ENCODE measurements at regions not wholly inside any gene's neighbourhood (a gene's known extent, or its start where the extent isn't known, plus 50 kb on each side); places are given as distances from the start of the nearest gene placed in this dataset.
"Not testable (repeated sequence)": the region's sequence is repeated elsewhere in the genome, so short reads cannot be mapped to it uniquely, and the experiment has no call there.

GRCh38 chr1:82799261-82799660 is 998.5 kb downstream of the ADGRL2 start:
- DNase-seq: no peak

DNA sequence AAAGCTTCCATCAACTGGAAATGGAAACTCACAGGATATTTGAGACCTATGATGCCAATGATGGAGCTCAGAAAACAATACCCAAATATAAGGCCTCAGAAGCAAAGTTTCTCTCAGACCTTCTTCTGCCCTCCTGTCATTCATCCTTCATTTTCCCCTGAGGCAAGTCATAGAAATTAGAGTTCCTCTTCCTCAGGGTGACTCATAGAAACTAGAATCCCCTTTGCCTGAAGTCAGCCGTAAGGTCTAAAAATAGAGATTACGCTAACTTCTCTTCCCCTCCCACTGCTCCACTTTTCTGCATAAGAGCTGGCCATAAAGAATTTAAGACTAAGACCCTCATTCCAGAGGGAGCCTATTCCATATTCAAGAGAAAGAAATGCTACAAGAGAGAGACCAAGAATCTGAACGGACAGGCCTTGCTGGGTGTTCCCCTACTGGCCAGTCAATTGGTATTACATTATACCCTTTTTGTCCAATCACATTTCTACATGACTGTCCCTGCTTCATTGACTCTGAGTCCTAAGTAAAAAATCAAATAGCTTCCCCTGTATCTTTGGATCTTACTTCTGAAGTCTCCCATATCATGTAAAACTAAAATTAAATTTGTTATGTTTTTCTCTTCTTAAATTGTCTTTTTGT is 994.9 kb downstream of the ADGRL2 start:
- peak in 1 of 2 donors; percentile 8 for DNase-seq

- no peak for DNase-seq
These were observed 991.4 kb downstream of the ADGRL2 start for GRCh38 chr1:82792151-82792550.

DNA sequence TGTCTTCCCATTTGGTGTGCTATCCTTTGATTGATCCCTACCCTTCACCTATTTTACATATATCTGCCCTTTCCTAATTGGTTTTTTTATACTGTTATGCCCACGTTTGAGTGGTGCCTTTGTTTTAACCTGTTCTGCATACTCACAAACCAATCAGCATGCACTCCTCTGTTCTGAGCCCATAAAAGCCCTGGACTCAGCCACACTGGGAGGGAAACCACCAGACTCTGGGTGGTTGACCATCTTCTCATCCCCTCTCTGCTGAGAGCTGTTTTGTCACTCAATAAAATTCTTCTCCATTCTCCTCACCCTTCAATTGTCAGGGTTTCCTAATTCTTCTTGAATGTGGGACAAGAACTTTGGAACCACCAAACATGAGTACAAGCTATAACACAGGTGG is 989.8 kb downstream of the ADGRL2 start:
- DNase-seq: no peak

GRCh38 chr1:82788660-82789059 is 987.9 kb downstream of the ADGRL2 start:
- DNase-seq: no peak

GRCh38 chr1:82788038-82788437 is 987.3 kb downstream of the ADGRL2 start:
- no peak for DNase-seq

GRCh38 chr1:82786883-82787282 is 986.1 kb downstream of the ADGRL2 start:
- no peak for DNase-seq

DNA sequence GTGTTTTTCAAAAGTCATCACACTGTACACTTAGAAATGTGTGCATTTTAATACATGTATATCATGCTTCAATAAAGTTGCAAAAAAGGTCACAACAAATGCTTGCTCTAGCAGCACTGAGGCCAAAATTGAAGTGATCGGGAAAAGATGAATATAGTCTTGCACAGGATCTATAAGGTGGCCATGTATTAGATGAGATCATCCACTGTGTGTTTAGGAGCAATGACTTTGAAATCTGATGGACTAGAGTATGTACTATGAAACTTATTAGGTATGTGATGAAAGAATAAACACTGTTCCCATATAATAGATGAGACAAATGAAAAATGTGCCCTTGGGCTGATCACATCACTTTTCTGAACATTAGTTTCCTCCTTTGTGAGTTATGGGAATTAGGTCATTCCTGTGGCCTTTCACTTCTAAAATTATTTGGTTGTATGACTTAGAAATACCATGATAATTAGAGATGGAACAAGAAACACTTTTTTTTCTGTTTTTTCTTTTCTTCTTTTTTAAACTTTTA is 984.6 kb downstream of the ADGRL2 start:
- DNase-seq: no peak

DNA sequence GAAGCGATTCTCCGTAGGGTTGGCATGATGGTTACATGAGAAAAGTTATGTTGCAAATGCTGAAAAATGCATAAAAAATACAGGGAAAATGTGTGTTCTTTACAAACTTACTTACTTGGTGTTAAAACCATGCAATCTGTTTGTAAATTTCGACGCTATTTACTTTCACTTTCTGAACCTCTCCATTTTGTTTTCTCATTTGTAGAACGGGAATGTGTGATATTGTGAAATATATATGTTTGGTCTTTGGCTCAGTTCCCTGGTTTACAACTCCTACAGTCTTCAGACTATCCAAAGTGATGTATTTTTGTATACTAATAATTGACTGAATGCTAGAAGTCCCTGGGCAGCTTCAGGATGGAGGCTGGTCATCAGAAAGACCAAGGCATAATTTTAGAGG is 982.3 kb downstream of the ADGRL2 start:
- DNase-seq: no peak

DNA sequence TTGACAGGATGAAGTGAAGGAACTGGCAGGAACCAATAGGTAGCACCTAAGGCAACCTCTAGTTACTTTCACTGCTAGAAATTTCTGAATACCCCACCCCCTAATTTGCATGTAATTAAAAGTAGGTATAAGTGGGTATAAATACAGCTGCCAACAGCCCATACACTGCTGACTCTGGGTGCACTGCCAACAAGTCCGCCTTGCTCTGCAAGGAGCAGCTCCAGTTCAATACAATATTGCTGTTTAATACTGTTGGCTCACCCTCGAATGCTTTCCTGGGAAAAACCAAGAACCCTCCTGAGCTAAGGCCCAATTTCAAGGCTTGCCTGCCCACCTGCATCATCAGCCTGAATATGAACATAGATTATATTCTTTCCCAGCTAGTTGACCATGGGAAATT is 981.9 kb downstream of the ADGRL2 start:
- DNase-seq: no peak

DNA sequence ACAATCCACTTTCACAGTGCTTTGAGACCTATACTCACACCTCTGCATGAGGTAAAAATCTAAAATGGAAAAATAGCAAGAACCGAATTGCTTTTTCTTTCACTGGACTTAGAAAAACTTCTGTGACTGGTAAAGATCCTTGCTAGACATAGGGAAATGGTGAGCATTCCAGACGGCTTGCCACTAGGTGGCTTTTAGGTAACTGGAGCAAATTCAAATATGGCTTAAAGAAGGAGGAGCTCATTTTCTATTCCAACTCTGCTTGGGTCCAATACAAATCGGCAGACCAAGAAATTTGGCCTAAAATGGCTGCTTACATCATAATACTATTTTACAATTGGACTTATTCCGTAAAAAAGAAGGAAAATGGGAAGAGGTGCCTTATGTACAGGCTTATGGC is 977.9 kb downstream of the ADGRL2 start:
- no peak for DNase-seq

DNA sequence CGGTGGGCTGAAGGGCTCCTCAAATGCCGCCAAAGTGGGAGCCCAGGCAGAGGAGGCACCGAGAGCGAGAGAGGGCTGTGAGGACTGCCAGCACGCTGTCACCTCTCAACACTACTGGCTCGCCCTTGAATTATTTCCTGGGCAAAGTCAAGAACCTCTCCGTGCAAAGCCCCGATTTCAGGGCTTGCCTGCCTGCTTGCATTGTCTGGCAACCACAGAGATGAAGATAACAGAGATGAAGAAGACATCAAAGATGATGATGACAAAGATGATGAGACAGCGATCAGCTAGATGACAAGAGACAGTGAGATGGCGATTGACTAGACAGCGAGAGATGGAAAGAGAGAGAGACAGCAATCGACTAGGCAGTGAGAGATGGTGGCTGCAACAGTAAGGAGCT is 976.5 kb downstream of the ADGRL2 start:
- DNase-seq: no peak

- not testable (repeated sequence) for DNase-seq
These were observed 976.0 kb downstream of the ADGRL2 start for GRCh38 chr1:82776730-82777129.

- DNase-seq: no peak
These were observed 974.8 kb downstream of the ADGRL2 start for GRCh38 chr1:82775406-82776000.

DNA sequence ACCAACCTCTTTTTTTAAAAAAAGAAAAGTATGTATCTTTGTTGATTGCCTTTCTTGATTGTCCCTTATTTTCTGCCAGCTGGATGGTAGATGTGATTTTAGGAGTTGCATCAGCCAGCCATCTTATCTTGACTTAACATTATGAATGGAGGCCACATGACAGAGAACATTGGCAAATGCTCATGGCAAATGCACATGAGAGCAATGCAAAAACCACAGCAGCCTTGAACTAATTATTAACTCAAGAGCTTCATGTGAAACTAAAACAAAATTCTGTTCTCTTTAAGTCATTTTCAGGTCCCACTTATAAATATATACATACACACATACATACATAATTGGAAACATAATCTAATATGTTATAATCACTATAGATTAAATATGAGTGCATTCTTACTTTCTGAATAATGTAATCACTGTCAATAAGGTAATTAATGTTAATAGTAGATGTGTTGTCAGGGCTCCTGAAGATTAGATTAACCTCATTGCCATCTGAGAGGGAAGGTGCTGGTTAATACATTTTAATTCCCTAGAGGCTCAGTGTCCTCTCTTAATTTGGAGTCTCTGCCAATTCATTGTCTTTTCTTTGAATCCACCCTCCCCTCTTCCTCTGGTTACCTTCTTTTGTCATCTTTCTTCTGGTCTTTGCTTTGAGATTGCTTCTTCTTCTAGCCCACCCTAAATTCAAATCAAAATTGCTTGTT is 962.2 kb downstream of the ADGRL2 start:
- DNase-seq: no peak

- DNase-seq: no peak
These were observed 958.3 kb downstream of the ADGRL2 start for GRCh38 chr1:82759035-82759434.

DNA sequence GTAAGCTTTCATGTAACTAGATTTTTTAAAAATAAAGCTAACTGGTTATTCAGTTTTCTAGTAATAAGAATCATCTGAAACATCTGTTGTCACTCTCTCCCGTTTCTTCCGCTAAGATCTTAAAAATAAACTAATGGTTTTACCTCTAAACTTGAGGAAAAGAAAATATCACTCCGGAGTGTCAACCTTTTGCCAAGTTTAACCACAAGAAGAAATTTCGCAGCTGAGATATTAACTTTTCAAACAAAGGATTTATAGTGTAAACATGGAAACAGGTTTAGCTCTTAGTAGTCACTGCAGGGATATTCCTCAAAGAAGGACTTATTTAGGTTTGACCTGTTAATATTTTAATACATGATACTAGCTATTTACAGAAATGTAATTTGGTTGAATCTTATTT is 954.9 kb downstream of the ADGRL2 start:
- DNase-seq: no peak

- DNase-seq: no peak
These were observed 954.5 kb downstream of the ADGRL2 start for GRCh38 chr1:82755191-82755590.

GRCh38 chr1:82752046-82752445 is 951.3 kb downstream of the ADGRL2 start:
- DNase-seq: no peak

GRCh38 chr1:82733645-82734044 is 932.9 kb downstream of the ADGRL2 start:
- DNase-seq: no peak

GRCh38 chr1:82731216-82731615 is 930.5 kb downstream of the ADGRL2 start:
- no peak for DNase-seq

DNA sequence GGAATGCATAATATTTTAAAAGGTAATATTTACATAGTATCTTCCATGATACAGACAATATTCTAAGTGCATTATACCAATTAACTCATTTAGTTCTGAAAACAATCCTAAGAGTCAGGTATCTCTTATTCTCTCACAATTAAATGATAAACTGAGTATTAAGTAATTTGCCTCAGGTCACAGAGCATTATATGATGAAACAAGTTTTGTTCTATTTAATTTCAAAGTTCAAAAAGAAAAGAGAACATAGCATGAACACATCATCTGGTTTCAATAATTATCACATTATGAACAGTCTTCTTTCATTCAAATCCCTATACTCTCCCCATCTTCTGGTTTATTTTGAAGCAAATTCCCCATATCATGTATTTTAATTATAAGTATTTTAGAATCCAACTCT is 927.5 kb downstream of the ADGRL2 start:
- DNase-seq: no peak

- DNase-seq: no peak
These were observed 923.5 kb downstream of the ADGRL2 start for GRCh38 chr1:82724246-82724645.

DNA sequence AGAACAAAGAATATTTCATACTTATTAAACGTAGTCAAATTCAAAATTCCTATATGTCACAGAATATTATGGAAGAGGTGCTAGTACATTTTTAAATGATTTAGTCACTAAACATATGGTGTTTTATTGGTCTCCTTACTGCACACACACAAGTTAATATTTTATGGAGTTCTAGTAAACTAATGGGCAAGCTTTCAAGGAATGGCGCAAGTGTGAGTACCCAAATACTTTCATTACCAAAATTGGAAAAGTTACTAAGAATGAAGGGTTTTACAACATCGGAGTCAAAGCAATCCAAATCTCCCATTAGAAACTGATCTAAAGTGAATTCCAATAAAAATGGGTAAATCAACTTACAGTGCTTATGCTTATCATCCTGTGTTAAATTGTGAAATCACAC is 921.9 kb downstream of the ADGRL2 start:
- DNase-seq: no peak

Data from bone marrow (tissue), 2 donors.